ENCODE measurements at regions not wholly inside any gene's neighbourhood (a gene's known extent, or its start where the extent isn't known, plus 50 kb on each side); places are given as distances from the start of the nearest gene placed in this dataset.
A peak's percentile ranks its signal among the peaks of the same experiment; 100 is the strongest.

DNA sequence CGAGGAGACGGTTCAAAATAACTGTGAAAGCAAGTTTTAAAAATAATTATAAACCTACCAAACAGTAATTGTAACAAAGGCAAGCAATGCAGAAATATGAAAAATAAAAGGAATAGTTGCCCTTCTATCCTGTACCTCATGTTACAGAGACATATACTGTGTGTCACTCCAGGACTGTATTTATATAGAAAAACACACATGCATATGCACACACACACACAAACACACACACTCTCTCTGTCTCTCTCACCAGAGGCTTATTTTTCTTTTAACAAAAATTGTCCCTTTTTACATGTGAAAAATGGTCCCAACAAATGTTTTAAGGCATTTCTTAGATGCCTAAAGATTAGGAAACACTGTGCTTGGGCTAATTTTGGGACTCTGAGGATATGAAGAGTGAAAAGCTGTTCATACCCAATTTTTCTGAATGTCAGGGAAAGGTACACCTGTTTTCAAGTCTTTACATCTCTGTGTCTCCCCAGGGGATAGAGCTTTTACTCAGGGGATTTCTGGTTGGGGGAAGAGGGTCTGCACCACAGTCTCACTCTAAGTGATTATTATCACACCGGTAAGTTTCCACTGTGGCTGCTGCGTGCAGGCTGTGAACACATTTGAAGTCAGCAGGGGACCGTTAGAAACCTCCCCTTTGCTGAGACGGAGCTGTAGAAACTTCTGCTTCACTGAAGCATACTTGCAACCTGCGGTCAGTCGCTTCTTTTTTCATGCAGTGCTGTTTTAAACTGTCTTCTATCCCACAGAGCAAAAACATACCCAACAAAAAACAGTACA is 51.4 kb upstream of the SPAG16 start (continued):
- TF ChIP-seq EED (IDR thresholded peaks at IDR 0.05; ENCODE audit: low read depth) (peak; percentile 92), ESRRA (IDR thresholded peaks at IDR 0.05; ENCODE audit: low read length) (no peak), MYC (IDR thresholded peaks at IDR 0.05; ENCODE audit: insufficient read depth, insufficient read length, insufficient replicate concordance, low read length, severe bottlenecking) (no peak), IRF4 (IDR thresholded peaks at IDR 0.05; ENCODE audit: low read depth, low read length) (peak; percentile 83), JUND (IDR thresholded peaks at IDR 0.05; ENCODE audit: low read depth, low read length) (no peak), ATF7 (IDR thresholded peaks at IDR 0.05; ENCODE audit: low read depth) (peak; percentile 89), HDGF (IDR thresholded peaks at IDR 0.05) (0 out of 2 replicates have a peak, but pooled peaks have one; percentile 44), KDM1A (IDR thresholded peaks at IDR 0.05; ENCODE audit: borderline replicate concordance) (no peak), BCL11A (IDR thresholded peaks at IDR 0.05; ENCODE audit: low read depth, low read length) (peak; percentile 95), ZZZ3 (IDR thresholded peaks at IDR 0.05; ENCODE audit: control insufficient read depth, insufficient read length, low read depth) (no peak), BMI1 (IDR thresholded peaks at IDR 0.05; ENCODE audit: borderline replicate concordance) (peak; percentile 64), SMAD1 (IDR thresholded peaks at IDR 0.05; ENCODE audit: low read depth, partially characterized antibody) (peak; percentile 98), ZBED1 (IDR thresholded peaks at IDR 0.05; ENCODE audit: borderline replicate concordance) (peak; percentile 91; the same call in 1 of the 2 replicates), NR2C2 (IDR thresholded peaks at IDR 0.05; ENCODE audit: borderline replicate concordance, control insufficient read depth, insufficient read length, low read depth) (no peak), MYB (IDR thresholded peaks at IDR 0.05; ENCODE audit: borderline replicate concordance, low read depth, low read length) (peak; percentile 97), SMARCA5 (IDR thresholded peaks at IDR 0.05) (peak; percentile 16; the same call in 1 of the 2 replicates), SIN3A (IDR thresholded peaks at IDR 0.05; ENCODE audit: low read depth, low read length) (no peak), EZH2 (IDR thresholded peaks at IDR 0.05; ENCODE audit: borderline replicate concordance, control insufficient read depth, low read depth, low read length) (no peak), EGR1 (IDR thresholded peaks at IDR 0.05; ENCODE audit: borderline replicate concordance in 1 of 2, low read depth in 2 of 2, low read length in 2 of 2) (no peak), PRDM15 (CRISPR knock-in tag; IDR thresholded peaks at IDR 0.05) (no peak), TCF7 (IDR thresholded peaks at IDR 0.05; ENCODE audit: borderline replicate concordance) (peak; percentile 73), CHD1 (IDR thresholded peaks at IDR 0.05; ENCODE audit: low read depth, low read length) (peak; percentile 90; the same call in 1 of the 2 replicates), ZNF207 (IDR thresholded peaks at IDR 0.05; ENCODE audit: borderline replicate concordance) (peak; percentile 87), MEF2B (IDR thresholded peaks at IDR 0.05; ENCODE audit: partially characterized antibody, poor library complexity, severe bottlenecking) (peak; percentile 100), CREB1 (IDR thresholded peaks at IDR 0.05; ENCODE audit: low read depth) (peak; percentile 74; the same call in 1 of the 2 replicates), ASH2L (IDR thresholded peaks at IDR 0.05; ENCODE audit: borderline replicate concordance, low read depth) (0 out of 2 replicates have a peak, but pooled peaks have one; percentile 8)
- TF ChIP-seq, protein P1, sequence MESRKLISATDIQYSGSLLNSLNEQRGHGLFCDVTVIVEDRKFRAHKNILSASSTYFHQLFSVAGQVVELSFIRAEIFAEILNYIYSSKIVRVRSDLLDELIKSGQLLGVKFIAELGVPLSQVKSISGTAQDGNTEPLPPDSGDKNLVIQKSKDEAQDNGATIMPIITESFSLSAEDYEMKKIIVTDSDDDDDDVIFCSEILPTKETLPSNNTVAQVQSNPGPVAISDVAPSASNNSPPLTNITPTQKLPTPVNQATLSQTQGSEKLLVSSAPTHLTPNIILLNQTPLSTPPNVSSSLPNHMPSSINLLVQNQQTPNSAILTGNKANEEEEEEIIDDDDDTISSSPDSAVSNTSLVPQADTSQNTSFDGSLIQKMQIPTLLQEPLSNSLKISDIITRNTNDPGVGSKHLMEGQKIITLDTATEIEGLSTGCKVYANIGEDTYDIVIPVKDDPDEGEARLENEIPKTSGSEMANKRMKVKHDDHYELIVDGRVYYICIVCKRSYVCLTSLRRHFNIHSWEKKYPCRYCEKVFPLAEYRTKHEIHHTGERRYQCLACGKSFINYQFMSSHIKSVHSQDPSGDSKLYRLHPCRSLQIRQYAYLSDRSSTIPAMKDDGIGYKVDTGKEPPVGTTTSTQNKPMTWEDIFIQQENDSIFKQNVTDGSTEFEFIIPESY (IDR thresholded peaks at IDR 0.05): no peak

All from GM12878 (cell line).